Esophagus (tissue), 2 donors: ENCODE measurements at regions not wholly inside any gene's neighbourhood (a gene's known extent, or its start where the extent isn't known, plus 50 kb on each side); places are given as distances from the start of the nearest gene placed in this dataset.
A peak's percentile ranks its signal among the peaks of the same experiment; 100 is the strongest.

Experiments
- H3K27ac ChIP-seq, 2 donors: one replicate each; pipeline ENCODE4 v1.5.1; 2013; ENCODE audit warnings: low read depth in 2 of 2, mild to moderate bottlenecking in 2 of 2, inconsistent platforms in 1 of 2, low read length in 1 of 2, moderate library complexity in 1 of 2
- H3K27me3 ChIP-seq, 2 donors: one replicate each; pipeline ENCODE4 v1.6.1; 2013; ENCODE audit warnings: low read length in 2 of 2, control low read depth in 1 of 2, mild to moderate bottlenecking in 1 of 2; ENCODE audit not compliant: insufficient read depth in 2 of 2, control insufficient read depth in 1 of 2
- H3K36me3 ChIP-seq, 2 donors: one replicate each; pipeline ENCODE4 v1.6.1; 2013; ENCODE audit warnings: low read length in 1 of 2; ENCODE audit not compliant: control insufficient read depth in 2 of 2, insufficient read depth in 2 of 2
- H3K4me1 ChIP-seq, 2 donors: one replicate each; pipeline ENCODE4 v1.6.1; 2013; ENCODE audit warnings: low read length in 1 of 2; ENCODE audit not compliant: control insufficient read depth in 2 of 2, insufficient read depth in 2 of 2
- H3K4me3 ChIP-seq, 2 donors: one replicate each; pipeline ENCODE4 v1.5.1; 2013; ENCODE audit warnings: low read length in 2 of 2, mild to moderate bottlenecking in 2 of 2, low read depth in 1 of 2, moderate library complexity in 1 of 2
- H3K9me3 ChIP-seq, 2 donors: one replicate each; pipeline ENCODE4 v1.6.1; 2013; ENCODE audit warnings: mild to moderate bottlenecking in 2 of 2, low read depth in 1 of 2, low read length in 1 of 2, moderate library complexity in 1 of 2; ENCODE audit not compliant: control insufficient read depth in 2 of 2, insufficient read depth in 1 of 2
- WGBS, 2 donors: extraction: QIAGEN DNeasy Blood & Tissue Kit; methylation state at CpG; one replicate each; pipeline ENCODE4 v1.1.7; 2013; 5-methylcytosine and 5-hydroxymethylcytosine counted together
- donor health status: healthy with polysubstance abuse.
- donor health status: Bipolar disorder and iron deficiency.

- Histone ChIP-seq H3K27ac (no peak overlapping the region), H3K4me1 (peaks cover 0 to 3% of the 10 kb centered on the region in 2 donors), H3K36me3 (no peaks in the 10 kb centered on the region), H3K4me3 (no peak overlapping the region), H3K9me3 (no peaks in the 10 kb centered on the region), H3K27me3 (no peaks in the 10 kb centered on the region)
- 86 to 89% methylated on average over 17 of the region's 17 CpGs for WGBS, 2 donors
Measured at GRCh38 chr2:240308111-240308651, 127.3 kb upstream of the GPC1 start.

DNA sequence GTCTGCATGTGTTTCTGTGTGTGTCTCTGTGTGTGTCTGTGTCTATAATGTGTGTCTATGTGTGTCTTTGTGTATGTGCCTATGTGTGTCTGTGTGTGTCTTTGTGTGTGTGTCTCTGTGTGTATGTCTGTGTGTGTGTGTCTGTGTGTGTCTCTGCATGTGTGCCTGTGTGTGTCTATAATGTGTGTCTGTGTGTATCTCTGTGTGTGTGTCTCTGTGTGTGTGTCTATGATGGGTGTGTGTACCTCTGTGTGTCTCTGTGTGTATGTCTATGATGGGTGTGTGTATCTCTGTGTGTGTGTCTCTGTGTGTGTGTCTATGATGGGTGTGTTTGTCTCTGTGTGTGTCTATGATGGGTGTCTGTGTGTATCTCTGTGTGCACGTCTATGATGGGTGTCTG lies 126.2 kb upstream of the GPC1 start:
- Histone ChIP-seq H3K36me3 (no peaks in the 10 kb centered on the region), H3K9me3 (no peaks in the 10 kb centered on the region)
- WGBS, 2 donors, result 56 to 70% methylated on average over 1 of the region's 1 CpG

DNA sequence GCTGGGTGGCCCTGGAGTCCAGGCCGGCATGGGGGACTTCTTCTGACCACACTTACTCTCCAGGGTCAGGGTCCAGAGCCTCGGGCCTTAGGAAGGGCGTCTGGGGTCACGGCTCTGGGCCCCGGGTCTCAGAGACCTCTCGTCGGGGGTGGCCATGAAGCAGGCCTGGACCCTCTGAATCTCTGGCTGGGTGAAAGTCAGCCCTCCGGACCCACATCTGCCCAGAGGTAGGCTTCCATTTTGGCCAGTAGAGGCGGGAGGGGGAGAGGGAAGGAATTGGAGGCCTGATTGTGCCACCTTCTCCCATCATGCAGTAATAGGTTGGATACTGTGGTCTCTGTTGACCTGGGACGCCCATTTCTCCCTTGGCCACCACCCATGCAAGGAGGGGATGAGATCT lies 125.3 kb upstream of the GPC1 start:
- WGBS, 2 donors, result 85 to 91% methylated on average over 10 of the region's 10 CpGs

More for the DNA sequence above, 126.2 kb upstream of the GPC1 start:
- Histone ChIP-seq H3K4me3 (no peak overlapping the region), H3K4me1 (peaks cover 0 to 3% of the 10 kb centered on the region in 2 donors), H3K27me3 (no peaks in the 10 kb centered on the region), H3K27ac (no peak overlapping the region)

DNA sequence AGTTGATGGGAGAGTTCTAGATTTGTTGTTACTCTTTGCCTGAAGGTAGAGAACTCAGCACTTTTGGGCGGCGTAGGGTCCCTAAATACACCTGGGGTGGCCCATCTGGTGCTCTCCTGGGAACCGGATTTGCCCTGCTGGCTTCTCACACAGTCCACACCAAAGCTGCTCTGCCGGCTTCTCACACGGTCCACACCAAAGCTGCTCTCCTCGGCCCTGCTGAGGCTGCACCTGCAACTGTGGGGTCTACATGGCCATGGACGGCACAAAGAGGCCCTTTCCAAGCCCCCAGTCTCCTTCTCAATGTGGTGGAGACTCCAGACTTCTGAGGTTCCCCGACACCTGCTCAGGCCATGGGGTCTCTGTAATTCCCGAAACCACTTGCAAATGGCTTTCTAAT lies 124.8 kb upstream of the GPC1 start:
- Histone ChIP-seq H3K27me3 (no peaks in the 10 kb centered on the region), H3K4me1 (peaks cover 0 to 3% of the 10 kb centered on the region in 2 donors), H3K9me3 (no peaks in the 10 kb centered on the region), H3K4me3 (no peak overlapping the region), H3K36me3 (no peaks in the 10 kb centered on the region), H3K27ac (no peak overlapping the region)
- 93 to 94% methylated on average over 9 of the region's 9 CpGs for WGBS, 2 donors

More for the DNA sequence above, 125.3 kb upstream of the GPC1 start:
- H3K27ac ChIP-seq, result no peak overlapping the region
- H3K9me3 ChIP-seq, result no peaks in the 10 kb centered on the region
- no peak overlapping the region for H3K4me3 ChIP-seq
- H3K4me1 ChIP-seq, result peaks cover 0 to 3% of the 10 kb centered on the region in 2 donors
- no peaks in the 10 kb centered on the region for H3K27me3 ChIP-seq
- H3K36me3 ChIP-seq, result no peaks in the 10 kb centered on the region

GRCh38 chr2:240311821-240312220 lies 123.6 kb upstream of the GPC1 start:
- WGBS, 2 donors, result 91 to 92% methylated on average over 6 of the region's 6 CpGs
- H3K36me3 ChIP-seq, result no peaks in the 10 kb centered on the region
- no peak overlapping the region for H3K4me3 ChIP-seq
- H3K27me3 ChIP-seq, result no peaks in the 10 kb centered on the region
- H3K27ac ChIP-seq, result no peak overlapping the region
- no peaks in the 10 kb centered on the region for H3K9me3 ChIP-seq
- peaks cover 0 to 3% of the 10 kb centered on the region in 2 donors for H3K4me1 ChIP-seq

- Histone ChIP-seq H3K9me3 (no peaks in the 10 kb centered on the region), H3K4me3 (no peak overlapping the region), H3K4me1 (peaks cover 4 to 11% of the 10 kb centered on the region in 2 donors), H3K27me3 (no peaks in the 10 kb centered on the region), H3K27ac (peak overlapping the region; percentile 48 to 59), H3K36me3 (no peaks in the 10 kb centered on the region)
- 69 to 73% methylated on average over 11 of the region's 11 CpGs for WGBS, 2 donors
Measured at GRCh38 chr2:240319221-240319854, 116.1 kb upstream of the GPC1 start.

DNA sequence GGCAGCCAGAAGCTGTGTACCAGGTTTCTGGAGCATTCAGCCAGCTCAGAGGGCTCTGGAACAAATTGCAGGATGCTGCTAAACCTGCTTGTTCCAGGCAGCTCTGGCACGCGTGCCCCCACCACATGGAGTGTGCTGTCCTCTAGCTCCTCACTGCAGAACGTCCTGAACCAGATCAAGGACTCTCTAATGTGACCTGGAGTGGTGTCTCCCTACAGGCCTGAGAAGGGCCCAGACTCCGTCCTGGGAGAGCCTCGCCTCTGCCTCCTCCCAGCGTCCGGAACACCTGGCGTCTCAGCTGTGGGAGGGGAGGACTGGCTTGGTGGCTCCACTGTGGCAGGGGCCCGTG lies 115.6 kb upstream of the GPC1 start:
- 52 to 59% methylated on average over 9 of the region's 9 CpGs for WGBS, 2 donors
- no peaks in the 10 kb centered on the region for H3K36me3 ChIP-seq
- peak overlapping the region; percentile 48 to 62 for H3K27ac ChIP-seq
- H3K27me3 ChIP-seq, result no peaks in the 10 kb centered on the region
- peaks cover 4 to 15% of the 10 kb centered on the region in 2 donors for H3K4me1 ChIP-seq
- H3K9me3 ChIP-seq, result no peaks in the 10 kb centered on the region
- H3K4me3 ChIP-seq, result no peak overlapping the region

DNA sequence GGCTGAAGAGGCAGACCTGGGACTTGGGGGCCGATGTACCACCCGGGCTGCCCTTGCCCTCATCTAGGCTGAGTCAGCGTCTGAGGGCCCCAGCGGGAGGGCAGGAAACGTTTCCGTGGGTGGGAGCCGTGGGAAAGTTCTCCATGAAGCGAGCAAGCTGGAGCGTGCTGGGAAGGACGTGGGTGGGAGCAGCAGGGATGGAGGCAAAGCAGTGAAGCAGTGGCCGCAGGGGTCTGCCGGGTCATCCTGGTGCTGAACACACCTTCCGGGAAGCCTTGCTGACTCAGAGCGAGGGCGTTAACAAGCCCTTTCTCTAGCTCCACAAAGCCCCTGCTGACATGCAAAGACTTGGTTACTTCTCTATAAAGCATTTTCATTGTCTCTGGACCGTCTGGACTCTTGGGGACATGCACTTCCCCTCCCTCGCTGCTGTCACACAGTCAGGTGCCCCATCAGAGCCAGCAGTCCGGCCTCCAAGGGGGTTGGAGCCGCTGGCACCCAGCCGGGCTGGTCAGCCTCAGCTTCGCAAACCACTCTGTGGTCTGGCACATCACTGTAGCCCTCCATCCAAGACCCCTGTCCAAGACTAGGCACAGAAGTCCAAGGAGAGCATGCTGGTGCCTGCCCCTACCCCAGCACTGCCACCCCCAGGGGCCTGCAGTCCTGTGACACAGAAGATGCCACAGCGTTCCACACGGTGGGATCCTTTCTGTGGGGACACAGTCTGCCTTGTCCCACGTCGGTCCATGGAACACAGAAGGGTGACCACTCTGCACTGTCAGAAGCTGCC lies 115.1 kb upstream of the GPC1 start:
- no peaks in the 10 kb centered on the region for H3K9me3 ChIP-seq
- no peaks in the 10 kb centered on the region for H3K36me3 ChIP-seq
- H3K27ac ChIP-seq, result peak overlapping the region; percentile 48 to 62
- H3K4me1 ChIP-seq, result peaks cover 4 to 17% of the 10 kb centered on the region in 2 donors
- 40 to 45% methylated on average over 25 of the region's 25 CpGs for WGBS, 2 donors
- H3K4me3 ChIP-seq, result no peak overlapping the region
- no peaks in the 10 kb centered on the region for H3K27me3 ChIP-seq

DNA sequence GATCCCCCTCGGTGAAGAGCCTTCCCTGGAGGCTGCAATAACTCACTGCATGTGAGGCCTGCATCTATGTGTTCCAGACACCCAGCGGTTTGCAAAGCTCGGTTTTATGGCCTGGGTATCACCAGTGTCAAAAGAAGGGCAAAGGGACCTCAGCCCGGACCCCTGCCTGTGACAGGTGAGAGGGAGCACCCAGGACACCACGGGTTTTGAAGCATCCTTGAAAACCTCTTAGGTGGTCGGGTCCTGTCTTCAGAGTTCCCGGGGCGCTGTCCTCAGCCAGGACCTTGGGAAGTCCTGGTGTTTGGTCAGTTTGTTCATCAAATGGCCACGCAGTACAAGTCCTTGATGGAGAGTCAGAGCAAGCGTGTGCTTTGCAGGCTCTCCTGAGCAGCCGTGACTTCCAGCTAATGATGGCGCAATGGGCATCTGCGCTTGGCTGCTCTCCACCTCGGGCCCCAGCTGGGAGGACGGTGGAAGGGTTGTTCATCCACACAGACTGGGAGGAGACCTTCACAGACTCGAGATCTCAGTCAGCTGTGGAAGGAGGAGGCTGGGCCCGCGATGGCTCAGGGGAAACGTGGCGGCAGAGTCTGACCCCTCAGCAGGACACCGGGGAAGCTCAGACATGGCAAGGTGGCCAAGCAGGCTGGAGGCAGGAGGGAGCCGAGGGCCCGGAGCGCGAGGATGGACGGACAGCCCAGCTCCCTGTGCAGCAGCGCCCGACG lies 113.1 kb upstream of the GPC1 start:
- Histone ChIP-seq H3K4me3 (no peak overlapping the region), H3K36me3 (no peaks in the 10 kb centered on the region), H3K9me3 (no peaks in the 10 kb centered on the region), H3K27ac (no peak overlapping the region), H3K4me1 (peaks cover 4 to 20% of the 10 kb centered on the region in 2 donors), H3K27me3 (no peaks in the 10 kb centered on the region)
- 86% methylated on average over 29 of the region's 29 CpGs for WGBS, 2 donors
